ENCODE measurements at regions not wholly inside any gene's neighbourhood (a gene's known extent, or its start where the extent isn't known, plus 50 kb on each side); places are given as distances from the start of the nearest gene placed in this dataset.

DNA sequence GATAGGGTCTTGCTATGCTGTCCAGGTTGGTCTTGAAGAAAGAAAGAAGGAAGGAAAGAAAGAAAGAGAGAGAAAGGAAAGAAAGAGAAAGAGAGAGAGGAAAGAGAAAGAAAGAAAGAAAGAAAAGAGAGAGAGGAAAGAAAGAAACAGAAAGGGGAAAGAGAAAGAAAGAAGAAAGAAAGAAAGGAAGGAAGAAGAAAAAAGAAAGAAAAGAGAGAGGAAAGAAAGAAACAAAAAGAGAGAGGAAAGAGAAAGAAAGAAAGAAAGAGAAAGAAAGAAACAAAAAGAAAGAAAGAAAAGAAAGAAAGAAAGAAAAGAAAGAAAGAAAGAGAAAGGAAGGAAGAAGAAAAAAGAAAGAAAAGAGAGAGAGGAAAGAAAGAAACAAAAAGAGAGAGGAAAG, 95.8 kb upstream of the SHOX start:
- intact Hi-C loops (cut with DNase I, micrococcal nuclease), result no loop called here
- H3K27me3 Mint-ChIP-seq, result no peaks in the 10 kb centered on the region
- peaks cover 3% of the 10 kb centered on the region for H3K9me3 Mint-ChIP-seq
- no peak overlapping the region for H3K27ac ChIP-seq (ENCODE audit: low read depth in 1 of 2, low read length in 2 of 2)
- no peaks in the 10 kb centered on the region for H3K27me3 ChIP-seq (ENCODE audit: control insufficient read depth in 1 of 2, insufficient read depth in 2 of 2, low read length in 2 of 2)
- H3K4me1 ChIP-seq (ENCODE audit: insufficient read depth, low read length), result no peaks in the 10 kb centered on the region
- H3K36me3 ChIP-seq (ENCODE audit: insufficient read depth, low read length), result no peaks in the 10 kb centered on the region
- no peaks in the 10 kb centered on the region for H3K4me1 Mint-ChIP-seq (ENCODE audit: low read depth)
- ChIA-PET CTCF (no interaction called here), POLR2A (no interaction called here)
- DNase-seq, result no peak
- no peak overlapping the region for H3K27ac Mint-ChIP-seq
- no peaks in the 10 kb centered on the region for H3K36me3 Mint-ChIP-seq (ENCODE audit: low read depth)
- peaks cover 0 to 49% of the 10 kb centered on the region in 2 experiments for H3K9me3 ChIP-seq (ENCODE audit: control insufficient read depth in 1 of 2, insufficient read depth in 1 of 2, low read length in 2 of 2)
- no peak for ATAC-seq (ENCODE audit: poor library complexity)
- H3K4me3 ChIP-seq (ENCODE audit: low read length), result no peak overlapping the region
- TF ChIP-seq, protein P1, sequence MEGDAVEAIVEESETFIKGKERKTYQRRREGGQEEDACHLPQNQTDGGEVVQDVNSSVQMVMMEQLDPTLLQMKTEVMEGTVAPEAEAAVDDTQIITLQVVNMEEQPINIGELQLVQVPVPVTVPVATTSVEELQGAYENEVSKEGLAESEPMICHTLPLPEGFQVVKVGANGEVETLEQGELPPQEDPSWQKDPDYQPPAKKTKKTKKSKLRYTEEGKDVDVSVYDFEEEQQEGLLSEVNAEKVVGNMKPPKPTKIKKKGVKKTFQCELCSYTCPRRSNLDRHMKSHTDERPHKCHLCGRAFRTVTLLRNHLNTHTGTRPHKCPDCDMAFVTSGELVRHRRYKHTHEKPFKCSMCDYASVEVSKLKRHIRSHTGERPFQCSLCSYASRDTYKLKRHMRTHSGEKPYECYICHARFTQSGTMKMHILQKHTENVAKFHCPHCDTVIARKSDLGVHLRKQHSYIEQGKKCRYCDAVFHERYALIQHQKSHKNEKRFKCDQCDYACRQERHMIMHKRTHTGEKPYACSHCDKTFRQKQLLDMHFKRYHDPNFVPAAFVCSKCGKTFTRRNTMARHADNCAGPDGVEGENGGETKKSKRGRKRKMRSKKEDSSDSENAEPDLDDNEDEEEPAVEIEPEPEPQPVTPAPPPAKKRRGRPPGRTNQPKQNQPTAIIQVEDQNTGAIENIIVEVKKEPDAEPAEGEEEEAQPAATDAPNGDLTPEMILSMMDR (IDR thresholded peaks at IDR 0.05), result peak; percentile 14
- H3K4me3 Mint-ChIP-seq, result no peak overlapping the region

DNA sequence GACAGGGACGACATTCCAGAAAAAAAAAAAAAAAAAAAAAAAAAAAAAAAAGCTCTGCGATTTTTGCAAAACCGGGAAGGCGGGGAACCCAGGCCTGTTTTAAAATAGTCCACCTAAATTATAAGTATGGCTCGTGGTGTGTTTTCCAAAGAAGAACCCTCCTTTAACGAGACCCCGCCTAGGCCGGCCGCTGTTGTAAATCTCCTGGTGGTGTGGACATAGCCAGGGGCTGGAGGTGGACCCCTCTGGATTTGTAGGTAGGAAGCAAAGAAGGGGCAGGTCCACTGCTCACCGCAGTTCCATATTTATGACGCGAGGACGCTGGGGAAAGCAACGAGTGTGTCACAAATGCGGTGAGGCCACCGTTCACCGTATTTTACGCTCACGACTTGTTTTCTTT, 94.0 kb upstream of the SHOX start:
- H3K9me3 Mint-ChIP-seq, result peaks cover 2% of the 10 kb centered on the region
- no peak overlapping the region for H3K27ac ChIP-seq (ENCODE audit: low read depth in 1 of 2, low read length in 2 of 2)

DNA sequence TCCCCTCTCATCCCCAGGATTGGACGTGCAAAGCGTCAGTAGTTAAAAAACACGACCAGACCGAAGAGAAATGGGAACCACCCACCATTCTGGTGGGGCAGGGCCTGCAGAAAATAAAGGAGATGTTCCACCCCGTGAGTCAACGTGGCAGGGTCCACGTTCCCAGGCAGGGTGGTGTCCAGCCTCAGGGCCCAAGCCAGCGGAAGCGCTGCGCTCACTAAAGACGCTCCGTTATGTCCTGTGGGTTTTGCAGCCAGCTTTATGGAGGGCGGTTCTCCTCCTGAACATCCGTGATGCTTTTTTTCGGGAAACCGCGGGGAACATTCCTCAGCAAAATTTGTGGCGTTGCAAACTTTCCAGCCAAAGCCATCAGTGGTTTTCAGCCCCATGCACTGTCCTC, 93.4 kb upstream of the SHOX start:
- no peak for ATAC-seq (ENCODE audit: poor library complexity)
- peaks cover 0 to 56% of the 10 kb centered on the region in 2 experiments for H3K9me3 ChIP-seq (ENCODE audit: control insufficient read depth in 1 of 2, insufficient read depth in 1 of 2, low read length in 2 of 2)

More for the DNA sequence above, 94.0 kb upstream of the SHOX start:
- H3K4me3 Mint-ChIP-seq, result no peak overlapping the region
- H3K9me3 ChIP-seq (ENCODE audit: control insufficient read depth in 1 of 2, insufficient read depth in 1 of 2, low read length in 2 of 2), result peaks cover 0 to 58% of the 10 kb centered on the region in 2 experiments
- no peaks in the 10 kb centered on the region for H3K4me1 ChIP-seq (ENCODE audit: insufficient read depth, low read length)
- no peaks in the 10 kb centered on the region for H3K36me3 ChIP-seq (ENCODE audit: insufficient read depth, low read length)
- H3K4me1 Mint-ChIP-seq (ENCODE audit: low read depth), result no peaks in the 10 kb centered on the region
- ChIA-PET POLR2A (no interaction called here), CTCF (no interaction called here)
- no peaks in the 10 kb centered on the region for H3K27me3 Mint-ChIP-seq
- no peaks in the 10 kb centered on the region for H3K27me3 ChIP-seq (ENCODE audit: control insufficient read depth in 1 of 2, insufficient read depth in 2 of 2, low read length in 2 of 2)
- no peak overlapping the region for H3K4me3 ChIP-seq (ENCODE audit: low read length)
- H3K27ac Mint-ChIP-seq, result no peak overlapping the region
- no peaks in the 10 kb centered on the region for H3K36me3 Mint-ChIP-seq (ENCODE audit: low read depth)
- intact Hi-C loops (cut with DNase I, micrococcal nuclease), result no loop called here
- TF ChIP-seq, protein P1 (IDR thresholded peaks at IDR 0.05), result no peak
- DNase-seq (no peak), ATAC-seq (ENCODE audit: poor library complexity) (no peak)

More for the DNA sequence above, 93.4 kb upstream of the SHOX start:
- ChIA-PET CTCF (no interaction called here), POLR2A (no interaction called here)
- intact Hi-C loops (cut with DNase I, micrococcal nuclease), result no loop called here
- Histone ChIP-seq H3K4me3 (ENCODE audit: low read length) (no peak overlapping the region), H3K27me3 (ENCODE audit: control insufficient read depth in 1 of 2, insufficient read depth in 2 of 2, low read length in 2 of 2) (no peaks in the 10 kb centered on the region), H3K27ac (ENCODE audit: low read depth in 1 of 2, low read length in 2 of 2) (no peak overlapping the region), H3K36me3 (ENCODE audit: insufficient read depth, low read length) (no peaks in the 10 kb centered on the region), H3K4me1 (ENCODE audit: insufficient read depth, low read length) (no peaks in the 10 kb centered on the region)
- no peak overlapping the region for H3K27ac Mint-ChIP-seq
- TF ChIP-seq, protein P1 (IDR thresholded peaks at IDR 0.05), result no peak
- no peaks in the 10 kb centered on the region for H3K4me1 Mint-ChIP-seq (ENCODE audit: low read depth)
- H3K27me3 Mint-ChIP-seq, result no peaks in the 10 kb centered on the region
- H3K36me3 Mint-ChIP-seq (ENCODE audit: low read depth), result no peaks in the 10 kb centered on the region
- H3K9me3 Mint-ChIP-seq, result peaks cover 3% of the 10 kb centered on the region
- no peak overlapping the region for H3K4me3 Mint-ChIP-seq
- no peak for DNase-seq

Measured in CD4-positive, alpha-beta T cell (primary cell).